ENCODE measurements at regions not wholly inside any gene's neighbourhood (a gene's known extent, or its start where the extent isn't known, plus 50 kb on each side); places are given as distances from the start of the nearest gene placed in this dataset.

GRCh38 chr18:27865431-27865830 lies 311.5 kb downstream of the CDH2 start:
- Histone ChIP-seq H3K27me3 (ENCODE audit: insufficient read depth, poor library complexity, severe bottlenecking) (no peaks in the 10 kb centered on the region), H3K27ac (replicated peaks) (no peak overlapping the region), H3K4me3 (replicated peaks; ENCODE audit: insufficient read depth, low read length) (no peak overlapping the region)
- DNase-seq (ENCODE audit: low read depth in 1 of 2, low spot score in 1 of 2), result no peak
- TF ChIP-seq POLR2AphosphoS5 (IDR thresholded peaks at IDR 0.05; ENCODE audit: low read depth), result no peak
- no peak for TF ChIP-seq CTCF (IDR thresholded peaks at IDR 0.05; ENCODE audit: insufficient read depth, low read length)
- no peak for TF ChIP-seq GABPA (IDR thresholded peaks at IDR 0.05; ENCODE audit: low read depth)
- no peak for TF ChIP-seq SPI1 (IDR thresholded peaks at IDR 0.05; ENCODE audit: borderline replicate concordance, low read depth)
- TF ChIP-seq REST (IDR thresholded peaks at IDR 0.05; ENCODE audit: insufficient replicate concordance, low read depth), result no peak

GRCh38 chr18:27863780-27864430 lies 313.0 kb downstream of the CDH2 start:
- no peak for TF ChIP-seq REST (IDR thresholded peaks at IDR 0.05; ENCODE audit: insufficient replicate concordance, low read depth)
- no peak for TF ChIP-seq CTCF (IDR thresholded peaks at IDR 0.05; ENCODE audit: insufficient read depth, low read length)
- no peak for TF ChIP-seq POLR2AphosphoS5 (IDR thresholded peaks at IDR 0.05; ENCODE audit: low read depth)
- TF ChIP-seq GABPA (IDR thresholded peaks at IDR 0.05; ENCODE audit: low read depth), result no peak
- TF ChIP-seq SPI1 (IDR thresholded peaks at IDR 0.05; ENCODE audit: borderline replicate concordance, low read depth), result no peak
- Histone ChIP-seq H3K27me3 (ENCODE audit: insufficient read depth, poor library complexity, severe bottlenecking) (no peaks in the 10 kb centered on the region), H3K4me3 (replicated peaks; ENCODE audit: insufficient read depth, low read length) (no peak overlapping the region), H3K27ac (replicated peaks) (no peak overlapping the region)
- DNase-seq (ENCODE audit: low read depth in 1 of 2, low spot score in 1 of 2), result no peak

GRCh38 chr18:27862041-27862682 lies 314.8 kb downstream of the CDH2 start:
- DNase-seq (ENCODE audit: low read depth in 1 of 2, low spot score in 1 of 2), result no peak

More at GRCh38 chr18:27862041-27862682, 314.8 kb downstream of the CDH2 start:
- Histone ChIP-seq H3K27me3 (ENCODE audit: insufficient read depth, poor library complexity, severe bottlenecking) (no peaks in the 10 kb centered on the region), H3K27ac (replicated peaks) (no peak overlapping the region), H3K4me3 (replicated peaks; ENCODE audit: insufficient read depth, low read length) (no peak overlapping the region)
- TF ChIP-seq POLR2AphosphoS5 (IDR thresholded peaks at IDR 0.05; ENCODE audit: low read depth) (no peak), REST (IDR thresholded peaks at IDR 0.05; ENCODE audit: insufficient replicate concordance, low read depth) (no peak), CTCF (IDR thresholded peaks at IDR 0.05; ENCODE audit: insufficient read depth, low read length) (no peak), SPI1 (IDR thresholded peaks at IDR 0.05; ENCODE audit: borderline replicate concordance, low read depth) (no peak), GABPA (IDR thresholded peaks at IDR 0.05; ENCODE audit: low read depth) (no peak)

Data from HL-60 (cell line).